PC-3 (cell line): ENCODE measurements at regions not wholly inside any gene's neighbourhood (a gene's known extent, or its start where the extent isn't known, plus 50 kb on each side); places are given as distances from the start of the nearest gene placed in this dataset.

ENCODE experiments used
- ATAC-seq: fragments of 200-7000 bp; cut with Tn5 transposase; 2 replicates; pipeline ENCODE4 v1.9.1; 2020; ENCODE audit warnings: mild to moderate bottlenecking, moderate library complexity
- BruUV-seq: library from RNA; stranded (reverse); fragments of 400-500 nt; replicated peaks from 2 replicates; lab custom pipeline; 2021; lab: Mats Ljungman, UMichigan
- CTCF ChIA-PET: fragments of 300-600 bp; sonication (Branson Sonifier 250); formaldehyde crosslinking; loops from one replicate; lab custom pipeline; 2022; ENCODE audit warnings: antibody characterized with exemption; lab: Charles Lee
- POLR2A ChIA-PET: fragments of 300-600 bp; sonication (Branson Sonifier 250); formaldehyde crosslinking; loops from one replicate; lab custom pipeline; 2022; ENCODE audit warnings: antibody characterized with exemption; ENCODE audit not compliant: unreplicated experiment; lab: Charles Lee
- DNase-seq: peaks from one replicate; pipeline ENCODE4 v3.0.0-alpha.2; 2015
- H2AFZ ChIP-seq: fragments of 300-600 bp; sonication (generic); 2 replicates; pipeline ENCODE4 v1.6.0; 2016; ENCODE audit warnings: antibody characterized with exemption, low read length
- H3F3A ChIP-seq: fragments of 300-600 bp; sonication (generic); one replicate; pipeline ENCODE4 v1.6.0; 2017; ENCODE audit warnings: antibody characterized with exemption, low read length, control low read depth, mild to moderate bottlenecking; ENCODE audit not compliant: unreplicated experiment
- H3K27ac ChIP-seq: fragments of 300-600 bp; sonication (generic); 2 replicates; pipeline ENCODE4 v1.5.1; 2016; ENCODE audit warnings: mild to moderate bottlenecking, low read length
- H3K27me3 ChIP-seq: fragments of 300-600 bp; sonication (generic); 2 replicates; pipeline ENCODE4 v1.6.1; 2016; ENCODE audit warnings: low read length, mixed read lengths
- H3K36me3 ChIP-seq: fragments of 300-600 bp; sonication (generic); 2 replicates; pipeline ENCODE4 v1.6.1; 2016; ENCODE audit warnings: low read depth, mixed run types, low read length, mixed read lengths
- H3K4me1 ChIP-seq: fragments of 300-600 bp; sonication (generic); 2 replicates; pipeline ENCODE4 v1.5.1; 2016; ENCODE audit warnings: low read length; ENCODE audit not compliant: insufficient read depth
- H3K4me2 ChIP-seq: fragments of 300-600 bp; sonication (generic); 2 replicates; pipeline ENCODE4 v1.6.0; 2016; ENCODE audit warnings: low read length
- H3K4me3 ChIP-seq: fragments of 300-600 bp; sonication (generic); 2 replicates; pipeline ENCODE4 v1.5.1; 2016; ENCODE audit warnings: mild to moderate bottlenecking, low read length, mixed read lengths
- H3K79me2 ChIP-seq: fragments of 300-600 bp; sonication (generic); 2 replicates; pipeline ENCODE4 v1.6.1; 2017; ENCODE audit warnings: low read length, mixed read lengths
- H3K9ac ChIP-seq: fragments of 300-600 bp; sonication (generic); 2 replicates; pipeline ENCODE4 v1.6.0; 2016; ENCODE audit warnings: mild to moderate bottlenecking, low read length
- H3K9me2 ChIP-seq: fragments of 300-600 bp; sonication (generic); replicated peaks from 2 replicates; pipeline ENCODE4 v1.6.1; 2016; ENCODE audit warnings: mixed run types, low read length, mixed read lengths
- H3K9me3 ChIP-seq: fragments of 300-600 bp; sonication (generic); 2 replicates; pipeline ENCODE4 v1.6.1; 2016; ENCODE audit warnings: low read length, mixed read lengths
- H4K20me1 ChIP-seq: fragments of 300-600 bp; sonication (generic); 2 replicates; pipeline ENCODE4 v1.6.1; 2016; ENCODE audit warnings: low read length, mixed read lengths
- EZH2 ChIP-seq: fragments of 300-600 bp; sonication (generic); IDR thresholded peaks from one replicate; pipeline ENCODE4 v1.6.1; 2017; ENCODE audit warnings: antibody characterized with exemption, mild to moderate bottlenecking, low read length; ENCODE audit not compliant: unreplicated experiment
- EZH2phosphoT487 ChIP-seq: fragments of 300-600 bp; sonication (generic); IDR thresholded peaks from 2 replicates; pipeline ENCODE4 v1.6.1; 2018; ENCODE audit warnings: mild to moderate bottlenecking, antibody characterized with exemption, low read length, borderline replicate concordance
- intact Hi-C: fragments of 100-400 bp; cut with micrococcal nuclease; formaldehyde crosslinking; loops from 2 replicates; pipeline ENCODE4 v1.9.0; 2023
- TF ChIP-seq, protein P1 (sequence below): fragments of 300-600 bp; sonication (generic); conservative IDR thresholded peaks from 2 replicates; pipeline ENCODE4 v1.5.1; 2017; ENCODE audit warnings: antibody characterized with exemption, low read depth, mild to moderate bottlenecking, low read length

DNA sequence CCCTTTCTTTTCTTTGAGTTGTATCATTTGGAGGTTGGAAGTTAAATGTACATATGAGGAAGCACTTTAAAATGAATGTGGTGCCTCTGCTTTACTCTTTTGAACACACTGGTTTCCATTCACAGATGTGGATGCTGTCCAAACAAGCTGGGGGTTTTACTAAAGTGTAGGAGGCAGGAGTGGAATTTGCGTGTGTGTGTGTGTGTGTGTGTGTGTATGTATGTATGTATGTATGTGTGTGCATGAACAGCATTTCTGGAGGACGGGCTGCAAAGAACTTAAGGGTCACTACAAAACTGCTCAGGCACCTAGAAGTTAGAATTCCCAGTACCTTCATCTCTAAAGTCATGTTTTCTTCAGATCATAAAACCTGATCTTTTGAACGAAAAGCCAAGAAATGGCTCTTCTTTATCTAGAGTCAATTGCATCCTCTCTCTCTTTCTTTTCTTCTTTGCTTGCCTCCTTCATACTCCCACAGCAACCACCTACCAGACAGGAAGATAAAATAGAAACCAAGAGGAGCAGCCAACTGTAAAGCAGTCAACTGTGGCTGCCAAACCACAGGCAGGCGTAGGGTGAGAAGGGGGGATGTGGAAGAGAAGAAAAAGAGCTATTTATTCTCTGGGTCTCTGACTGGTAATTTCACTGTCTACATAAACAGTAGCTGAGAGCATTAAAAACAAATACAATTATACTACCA is 177.0 kb upstream of the RASGEF1B start:
- H4K20me1 ChIP-seq: no peaks in the 10 kb centered on the region
- no peaks in the 10 kb centered on the region for H3K79me2 ChIP-seq
- H3F3A ChIP-seq: no peaks in the 10 kb centered on the region
- TF ChIP-seq EZH2: no peak
- TF ChIP-seq, protein P1, sequence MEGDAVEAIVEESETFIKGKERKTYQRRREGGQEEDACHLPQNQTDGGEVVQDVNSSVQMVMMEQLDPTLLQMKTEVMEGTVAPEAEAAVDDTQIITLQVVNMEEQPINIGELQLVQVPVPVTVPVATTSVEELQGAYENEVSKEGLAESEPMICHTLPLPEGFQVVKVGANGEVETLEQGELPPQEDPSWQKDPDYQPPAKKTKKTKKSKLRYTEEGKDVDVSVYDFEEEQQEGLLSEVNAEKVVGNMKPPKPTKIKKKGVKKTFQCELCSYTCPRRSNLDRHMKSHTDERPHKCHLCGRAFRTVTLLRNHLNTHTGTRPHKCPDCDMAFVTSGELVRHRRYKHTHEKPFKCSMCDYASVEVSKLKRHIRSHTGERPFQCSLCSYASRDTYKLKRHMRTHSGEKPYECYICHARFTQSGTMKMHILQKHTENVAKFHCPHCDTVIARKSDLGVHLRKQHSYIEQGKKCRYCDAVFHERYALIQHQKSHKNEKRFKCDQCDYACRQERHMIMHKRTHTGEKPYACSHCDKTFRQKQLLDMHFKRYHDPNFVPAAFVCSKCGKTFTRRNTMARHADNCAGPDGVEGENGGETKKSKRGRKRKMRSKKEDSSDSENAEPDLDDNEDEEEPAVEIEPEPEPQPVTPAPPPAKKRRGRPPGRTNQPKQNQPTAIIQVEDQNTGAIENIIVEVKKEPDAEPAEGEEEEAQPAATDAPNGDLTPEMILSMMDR: no peak
- TF ChIP-seq EZH2phosphoT487: no peak
- no peaks in the 10 kb centered on the region for H3K9me3 ChIP-seq
- intact Hi-C loops: no loop called here
- CTCF ChIA-PET: no interaction called here
- no peaks in the 10 kb centered on the region for H3K9me2 ChIP-seq
- POLR2A ChIA-PET: no interaction called here
- H3K27me3 ChIP-seq: 0 out of 2 replicates have a peak, but pooled peaks cover 7% of the 10 kb centered on the region
- no peak overlapping the region for H3K4me3 ChIP-seq
- H3K9ac ChIP-seq: no peak overlapping the region
- H3K4me2 ChIP-seq: no peak overlapping the region
- no peak overlapping the region for H2AFZ ChIP-seq
- H3K27ac ChIP-seq: no peak overlapping the region
- no peaks in the 10 kb centered on the region for H3K36me3 ChIP-seq
- no peaks in the 10 kb centered on the region for H3K4me1 ChIP-seq
- DNase-seq: no peak
- no peak for ATAC-seq
- no TSS peak for BruUV-seq

DNA sequence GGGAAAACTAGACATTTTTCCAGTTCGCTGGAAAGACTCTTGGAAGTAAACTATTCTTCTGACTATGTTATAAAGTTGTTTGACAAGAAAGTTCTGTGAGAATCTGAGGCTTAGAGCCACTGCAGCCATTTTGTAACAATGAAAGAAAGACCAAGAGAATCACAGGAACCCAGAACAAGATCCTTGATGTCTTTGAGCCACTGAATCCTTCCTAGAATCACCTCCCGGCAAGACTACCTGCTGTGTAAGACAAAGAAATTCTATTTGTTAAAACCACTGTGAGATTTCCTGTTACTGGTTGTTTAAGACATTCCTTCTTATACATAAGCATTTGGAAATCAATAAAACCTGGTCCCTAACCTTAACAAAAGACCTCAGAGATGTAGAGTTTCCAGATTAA is 175.7 kb upstream of the RASGEF1B start:
- Histone ChIP-seq H3K27me3 (0 out of 2 replicates have a peak, but pooled peaks cover 7% of the 10 kb centered on the region), H3K9ac (no peak overlapping the region), H3K4me3 (no peak overlapping the region), H3K36me3 (no peaks in the 10 kb centered on the region), H3K79me2 (no peaks in the 10 kb centered on the region), H3K9me3 (no peaks in the 10 kb centered on the region), H2AFZ (no peak overlapping the region), H4K20me1 (no peaks in the 10 kb centered on the region), H3K4me1 (no peaks in the 10 kb centered on the region), H3K9me2 (no peaks in the 10 kb centered on the region), H3K27ac (no peak overlapping the region), H3F3A (no peaks in the 10 kb centered on the region), H3K4me2 (no peak overlapping the region)
- POLR2A ChIA-PET: no interaction called here
- no TSS peak for BruUV-seq
- CTCF ChIA-PET: no interaction called here
- intact Hi-C loops: no loop called here
- ATAC-seq: no peak
- TF ChIP-seq, protein P1: no peak
- TF ChIP-seq EZH2 (no peak), EZH2phosphoT487 (no peak)
- DNase-seq: no peak

DNA sequence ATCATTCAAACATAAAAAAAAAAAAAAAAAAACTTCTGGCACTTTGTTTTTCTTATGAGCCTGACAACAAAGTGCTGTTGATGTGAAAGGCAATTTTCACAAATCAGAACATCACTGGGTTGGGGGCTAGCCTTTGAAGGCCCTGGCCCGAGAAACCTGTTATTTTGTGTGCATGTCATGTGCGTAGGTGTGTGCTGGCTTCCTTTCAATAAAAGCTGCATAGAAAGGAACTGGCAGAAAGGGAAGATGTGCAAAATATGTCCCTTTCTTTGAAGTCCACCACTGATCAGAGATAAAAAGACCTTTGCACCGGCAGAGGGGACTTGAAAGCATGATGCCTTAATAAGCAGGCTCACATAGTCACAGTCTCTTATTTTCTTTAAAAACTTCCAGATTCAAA is 170.8 kb upstream of the RASGEF1B start:
- ATAC-seq (no peak), DNase-seq (no peak)
- intact Hi-C loops: no loop called here
- no peak overlapping the region for H2AFZ ChIP-seq
- no peaks in the 10 kb centered on the region for H3K4me1 ChIP-seq
- no peak overlapping the region for H3K9ac ChIP-seq
- POLR2A ChIA-PET: no interaction called here
- no peaks in the 10 kb centered on the region for H3K36me3 ChIP-seq
- H3K79me2 ChIP-seq: no peaks in the 10 kb centered on the region
- CTCF ChIA-PET: no interaction called here
- H3K4me2 ChIP-seq: no peak overlapping the region
- H4K20me1 ChIP-seq: no peaks in the 10 kb centered on the region
- H3K27me3 ChIP-seq: 0 out of 2 replicates have a peak, but pooled peaks cover 7% of the 10 kb centered on the region
- TF ChIP-seq EZH2: no peak
- no peak for TF ChIP-seq EZH2phosphoT487
- TF ChIP-seq, protein P1: no peak
- no peak overlapping the region for H3K27ac ChIP-seq
- BruUV-seq: no TSS peak
- no peak overlapping the region for H3K4me3 ChIP-seq
- no peaks in the 10 kb centered on the region for H3K9me3 ChIP-seq
- H3F3A ChIP-seq: no peaks in the 10 kb centered on the region
- no peaks in the 10 kb centered on the region for H3K9me2 ChIP-seq
